ENCODE measurements at regions not wholly inside any gene's neighbourhood (a gene's known extent, or its start where the extent isn't known, plus 50 kb on each side); places are given as distances from the start of the nearest gene placed in this dataset.

DNA sequence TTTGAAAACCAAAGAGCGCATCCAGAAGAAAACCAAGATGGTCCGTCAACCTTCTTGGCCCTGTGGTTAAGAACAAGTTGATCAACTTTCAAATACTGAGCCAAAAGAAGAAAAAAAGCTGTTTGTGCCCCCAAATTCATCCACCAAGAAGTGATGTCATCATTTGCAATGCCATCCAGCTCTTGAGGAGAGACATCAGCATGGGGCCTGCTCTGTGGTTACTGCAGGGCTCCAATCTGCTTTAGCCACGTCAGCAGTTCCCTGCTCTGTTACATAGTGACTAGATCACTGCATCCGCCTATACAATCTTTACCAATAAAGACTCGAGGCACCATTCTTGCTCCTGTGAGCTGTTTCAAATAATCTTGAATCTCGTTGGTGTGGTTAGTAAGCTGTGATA is 75.0 kb upstream of the BLCAP start:
- no peak for TF ChIP-seq SREBF2 (IDR thresholded peaks at IDR 0.05)
- TF ChIP-seq, protein P1, sequence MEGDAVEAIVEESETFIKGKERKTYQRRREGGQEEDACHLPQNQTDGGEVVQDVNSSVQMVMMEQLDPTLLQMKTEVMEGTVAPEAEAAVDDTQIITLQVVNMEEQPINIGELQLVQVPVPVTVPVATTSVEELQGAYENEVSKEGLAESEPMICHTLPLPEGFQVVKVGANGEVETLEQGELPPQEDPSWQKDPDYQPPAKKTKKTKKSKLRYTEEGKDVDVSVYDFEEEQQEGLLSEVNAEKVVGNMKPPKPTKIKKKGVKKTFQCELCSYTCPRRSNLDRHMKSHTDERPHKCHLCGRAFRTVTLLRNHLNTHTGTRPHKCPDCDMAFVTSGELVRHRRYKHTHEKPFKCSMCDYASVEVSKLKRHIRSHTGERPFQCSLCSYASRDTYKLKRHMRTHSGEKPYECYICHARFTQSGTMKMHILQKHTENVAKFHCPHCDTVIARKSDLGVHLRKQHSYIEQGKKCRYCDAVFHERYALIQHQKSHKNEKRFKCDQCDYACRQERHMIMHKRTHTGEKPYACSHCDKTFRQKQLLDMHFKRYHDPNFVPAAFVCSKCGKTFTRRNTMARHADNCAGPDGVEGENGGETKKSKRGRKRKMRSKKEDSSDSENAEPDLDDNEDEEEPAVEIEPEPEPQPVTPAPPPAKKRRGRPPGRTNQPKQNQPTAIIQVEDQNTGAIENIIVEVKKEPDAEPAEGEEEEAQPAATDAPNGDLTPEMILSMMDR (IDR thresholded peaks at IDR 0.05) = no peak
- no peak for TF ChIP-seq RFX5 (IDR thresholded peaks at IDR 0.05)
- no peak for TF ChIP-seq POLR2A (IDR thresholded peaks at IDR 0.05; ENCODE audit: low read length)
- TF ChIP-seq, protein P2, sequence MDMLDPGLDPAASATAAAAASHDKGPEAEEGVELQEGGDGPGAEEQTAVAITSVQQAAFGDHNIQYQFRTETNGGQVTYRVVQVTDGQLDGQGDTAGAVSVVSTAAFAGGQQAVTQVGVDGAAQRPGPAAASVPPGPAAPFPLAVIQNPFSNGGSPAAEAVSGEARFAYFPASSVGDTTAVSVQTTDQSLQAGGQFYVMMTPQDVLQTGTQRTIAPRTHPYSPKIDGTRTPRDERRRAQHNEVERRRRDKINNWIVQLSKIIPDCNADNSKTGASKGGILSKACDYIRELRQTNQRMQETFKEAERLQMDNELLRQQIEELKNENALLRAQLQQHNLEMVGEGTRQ (IDR thresholded peaks at IDR 0.05) = no peak
